Nephron progenitor cell (in vitro differentiated cells): ENCODE measurements at regions not wholly inside any gene's neighbourhood (a gene's known extent, or its start where the extent isn't known, plus 50 kb on each side); places are given as distances from the start of the nearest gene placed in this dataset.
"Not testable (repeated sequence)": the region's sequence is repeated elsewhere in the genome, so short reads cannot be mapped to it uniquely, and the experiment has no call there.

Experiments used
- DNase-seq: peaks from one replicate; pipeline ENCODE4 v3.0.0; 2021
- H3K27ac Mint-ChIP-seq: 2 replicates; pipeline ENCODE4 v1.8.0; 2021; ENCODE audit warnings: mild to moderate bottlenecking, moderate library complexity, mixed read lengths
- H3K27me3 Mint-ChIP-seq: 2 replicates; pipeline ENCODE4 v1.8.0; 2021; ENCODE audit warnings: mild to moderate bottlenecking, low read depth, mixed read lengths; ENCODE audit not compliant: poor library complexity
- H3K36me3 Mint-ChIP-seq: 2 replicates; pipeline ENCODE4 v1.8.0; 2021; ENCODE audit warnings: low read depth, mixed read lengths
- H3K4me1 Mint-ChIP-seq: 2 replicates; pipeline ENCODE4 v1.8.0; 2021; ENCODE audit warnings: mixed read lengths
- H3K4me3 Mint-ChIP-seq: 2 replicates; pipeline ENCODE4 v1.8.0; 2021; ENCODE audit warnings: mild to moderate bottlenecking, moderate library complexity, mixed read lengths
- H3K9me3 Mint-ChIP-seq: 2 replicates; pipeline ENCODE4 v1.8.0; 2021; ENCODE audit warnings: mild to moderate bottlenecking, moderate library complexity, mixed read lengths
- CTCF ChIP-seq: fragments of 200-600 bp; sonication (generic); IDR thresholded peaks from 2 replicates; pipeline ENCODE4 v1.5.0; 2021; ENCODE audit warnings: antibody characterized with exemption

- H3K36me3 Mint-ChIP-seq: peaks cover 16% of the 10 kb centered on the region
- TF ChIP-seq CTCF: no peak
- no peak overlapping the region for H3K27ac Mint-ChIP-seq
- H3K4me1 Mint-ChIP-seq: no peaks in the 10 kb centered on the region
- H3K27me3 Mint-ChIP-seq: no peaks in the 10 kb centered on the region
- no peak overlapping the region for H3K4me3 Mint-ChIP-seq
- DNase-seq: no peak
- peaks cover 22% of the 10 kb centered on the region for H3K9me3 Mint-ChIP-seq
Measured at GRCh38 chr6:16044211-16044643, 84.7 kb upstream of the MYLIP start.

GRCh38 chr6:16043171-16044135 lies 85.4 kb upstream of the MYLIP start:
- H3K36me3 Mint-ChIP-seq: peaks cover 24% of the 10 kb centered on the region
- peaks cover 30% of the 10 kb centered on the region for H3K9me3 Mint-ChIP-seq
- no peak for DNase-seq
- TF ChIP-seq CTCF: no peak
- no peaks in the 10 kb centered on the region for H3K27me3 Mint-ChIP-seq
- no peak overlapping the region for H3K4me3 Mint-ChIP-seq
- no peaks in the 10 kb centered on the region for H3K4me1 Mint-ChIP-seq
- H3K27ac Mint-ChIP-seq: no peak overlapping the region

- no peak for DNase-seq
- Mint-ChIP-seq H3K4me3 (no peak overlapping the region), H3K9me3 (peaks cover 33% of the 10 kb centered on the region), H3K4me1 (no peaks in the 10 kb centered on the region), H3K36me3 (peaks cover 26% of the 10 kb centered on the region), H3K27me3 (no peaks in the 10 kb centered on the region), H3K27ac (no peak overlapping the region)
- no peak for TF ChIP-seq CTCF
Measured at GRCh38 chr6:16042751-16043150, 86.1 kb upstream of the MYLIP start.

GRCh38 chr6:16041327-16041726 lies 87.6 kb upstream of the MYLIP start:
- Mint-ChIP-seq H3K4me3 (no peak overlapping the region), H3K27ac (no peak overlapping the region), H3K27me3 (no peaks in the 10 kb centered on the region), H3K36me3 (peaks cover 26% of the 10 kb centered on the region), H3K9me3 (peaks cover 33% of the 10 kb centered on the region), H3K4me1 (no peaks in the 10 kb centered on the region)
- no peak for TF ChIP-seq CTCF
- DNase-seq: no peak

GRCh38 chr6:16040628-16040974 lies 88.3 kb upstream of the MYLIP start:
- TF ChIP-seq CTCF: no peak
- H3K4me1 Mint-ChIP-seq: no peaks in the 10 kb centered on the region
- peaks cover 26% of the 10 kb centered on the region for H3K36me3 Mint-ChIP-seq
- peaks cover 33% of the 10 kb centered on the region for H3K9me3 Mint-ChIP-seq
- no peaks in the 10 kb centered on the region for H3K27me3 Mint-ChIP-seq
- H3K4me3 Mint-ChIP-seq: no peak overlapping the region
- DNase-seq: no peak
- no peak overlapping the region for H3K27ac Mint-ChIP-seq

GRCh38 chr6:16039892-16040627 lies 88.8 kb upstream of the MYLIP start:
- not testable (repeated sequence) for H3K4me3 Mint-ChIP-seq, H3K4me1 Mint-ChIP-seq, DNase-seq, H3K27ac Mint-ChIP-seq, H3K27me3 Mint-ChIP-seq
- Mint-ChIP-seq H3K9me3 (peaks cover 33% of the 10 kb centered on the region), H3K36me3 (peaks cover 26% of the 10 kb centered on the region)
